Lower leg skin (tissue), 4 donors: ENCODE measurements at regions not wholly inside any gene's neighbourhood (a gene's known extent, or its start where the extent isn't known, plus 50 kb on each side); places are given as distances from the start of the nearest gene placed in this dataset.

ENCODE experiments used
- DNase-seq, 2 donors: peaks; one replicate each; pipeline ENCODE4 v3.0.0-alpha.2; 2019; ENCODE audit warnings: low spot score in 2 of 2
- H3K4me3 ChIP-seq: fragments of 200-600 bp; sonication (generic); 2 replicates; pipeline ENCODE4 v1.5.1; 2017; ENCODE audit warnings: mild to moderate bottlenecking, low read depth; ENCODE audit not compliant: poor library complexity, severe bottlenecking
- CTCF ChIP-seq, 3 donors: fragments of 450-650 bp; IDR thresholded peaks; one replicate each; pipeline ENCODE4 v1.5.1; 2016; ENCODE audit warnings: antibody characterized with exemption in 3 of 3, mild to moderate bottlenecking in 3 of 3, moderate library complexity in 2 of 3
- POLR2A ChIP-seq, 2 donors: fragments of 450-650 bp; IDR thresholded peaks; one replicate each; pipeline ENCODE4 v1.6.1; 2016 to 2017; ENCODE audit warnings: antibody characterized with exemption in 2 of 2, mild to moderate bottlenecking in 1 of 2, moderate library complexity in 1 of 2
- WGBS, 2 donors: methylation state at CpG; one replicate each; pipeline ENCODE4 v1.1.5; 2018; 5-methylcytosine and 5-hydroxymethylcytosine counted together
- intact Hi-C: fragments of 100-400 bp; cut with DNase I; formaldehyde crosslinking; loops from one replicate; pipeline ENCODE4 v1.15.0; 2023; ENCODE audit warnings: low total_unique reads

DNA sequence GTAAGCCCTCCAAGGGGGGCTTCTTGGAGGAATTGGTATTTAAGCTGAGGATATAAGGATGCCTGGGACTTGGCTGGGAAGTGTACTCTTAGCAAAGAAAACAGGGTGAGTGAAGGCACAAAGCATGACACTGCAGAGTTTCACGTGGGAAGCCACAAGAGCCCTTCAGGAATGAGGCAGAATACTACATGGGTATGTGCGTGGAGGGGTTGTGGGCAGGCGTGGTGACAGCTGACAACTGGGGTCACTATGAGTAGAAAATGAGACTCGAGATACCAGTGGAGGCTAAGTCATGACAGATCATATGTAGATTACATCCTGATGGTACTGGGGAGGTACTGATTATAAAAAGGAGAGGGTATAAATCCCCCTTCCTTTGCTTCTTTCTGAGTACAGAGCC, 78.1 kb upstream of the XYLT1 start:
- TF ChIP-seq POLR2A (IDR thresholded peaks at IDR 0.05) (no peak), CTCF (IDR thresholded peaks at IDR 0.05) (no peak)
- no peak for DNase-seq
- intact Hi-C loops, result no loop called here
- no peak overlapping the region for H3K4me3 ChIP-seq
- 64 to 66% methylated on average over 4 of the region's 4 CpGs for WGBS, 2 donors

GRCh38 chr16:17544785-17545184, 74.0 kb upstream of the XYLT1 start:
- WGBS, 2 donors, result 77 to 79% methylated on average over 3 of the region's 3 CpGs
- intact Hi-C loops, result no loop called here
- DNase-seq, result peak in 1 of 2 donors; percentile 12
- TF ChIP-seq CTCF (IDR thresholded peaks at IDR 0.05) (no peak), POLR2A (IDR thresholded peaks at IDR 0.05) (no peak)
- H3K4me3 ChIP-seq, result no peak overlapping the region

- 94% methylated on average over 2 of the region's 2 CpGs for WGBS, 2 donors
- no peak for DNase-seq
- no peak overlapping the region for H3K4me3 ChIP-seq
- intact Hi-C loops, result no loop called here
- TF ChIP-seq CTCF (IDR thresholded peaks at IDR 0.05) (no peak), POLR2A (IDR thresholded peaks at IDR 0.05) (no peak)
These were observed 73.5 kb upstream of the XYLT1 start for GRCh38 chr16:17544304-17544703.

DNA sequence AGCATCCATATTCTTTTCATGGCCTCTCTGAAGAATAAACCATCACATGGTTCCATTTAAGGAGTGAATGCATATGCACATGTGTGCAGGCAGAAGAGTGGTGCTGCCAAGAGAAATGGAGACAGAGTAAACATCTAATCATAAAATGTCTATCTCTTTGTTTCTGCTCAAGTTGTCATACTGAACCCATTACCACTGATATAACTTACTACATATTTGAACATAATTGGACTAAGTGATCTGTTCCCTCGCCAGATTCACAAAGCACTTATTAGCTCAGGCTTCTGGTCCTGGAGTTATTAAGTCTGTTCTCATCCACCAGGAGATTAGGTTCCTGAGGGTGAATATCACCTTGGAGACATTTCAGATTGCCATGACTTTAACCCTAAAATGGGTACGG, 72.3 kb upstream of the XYLT1 start:
- 58 to 78% methylated on average over 2 of the region's 2 CpGs for WGBS, 2 donors
- no peak for TF ChIP-seq CTCF (IDR thresholded peaks at IDR 0.05)
- no peak for TF ChIP-seq POLR2A (IDR thresholded peaks at IDR 0.05)
- no peak for DNase-seq
- no peak overlapping the region for H3K4me3 ChIP-seq
- intact Hi-C loops, result no loop called here

GRCh38 chr16:17541324-17541723, 70.6 kb upstream of the XYLT1 start:
- no peak for DNase-seq
- TF ChIP-seq POLR2A (IDR thresholded peaks at IDR 0.05) (no peak), CTCF (IDR thresholded peaks at IDR 0.05) (no peak)
- WGBS, 2 donors, result 88 to 91% methylated on average over 1 of the region's 1 CpG
- H3K4me3 ChIP-seq, result no peak overlapping the region
- intact Hi-C loops, result no loop called here

DNA sequence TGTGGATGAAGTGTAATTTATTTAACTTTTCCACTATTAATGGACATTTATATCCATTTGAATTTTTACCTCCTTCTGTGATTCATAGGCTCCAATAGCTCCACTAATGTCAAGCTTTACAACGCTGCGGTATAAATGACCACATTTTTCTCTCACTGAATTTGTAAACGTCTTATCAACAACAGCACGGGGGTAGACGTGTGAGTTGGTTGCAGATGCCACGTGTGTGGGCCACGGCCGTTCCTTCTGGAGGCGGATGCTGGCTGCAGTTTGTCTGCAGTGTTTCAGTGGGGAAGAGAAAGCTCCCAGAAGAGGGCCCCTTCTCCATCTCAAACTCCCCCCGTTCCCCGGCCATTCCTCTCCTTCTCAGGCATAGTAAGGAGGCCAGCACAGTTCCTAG, 68.2 kb upstream of the XYLT1 start:
- DNase-seq, result no peak
- intact Hi-C loops, result no loop called here
- no peak for TF ChIP-seq POLR2A (IDR thresholded peaks at IDR 0.05)
- TF ChIP-seq CTCF (IDR thresholded peaks at IDR 0.05), result no peak
- WGBS, 2 donors, result 82 to 83% methylated on average over 11 of the region's 11 CpGs
- H3K4me3 ChIP-seq, result no peak overlapping the region
